ENCODE measurements at regions not wholly inside any gene's neighbourhood (a gene's known extent, or its start where the extent isn't known, plus 50 kb on each side); places are given as distances from the start of the nearest gene placed in this dataset.

- TF ChIP-seq SUZ12 (IDR thresholded peaks at IDR 0.05; ENCODE audit: low read length) (no peak), RFX5 (IDR thresholded peaks at IDR 0.05; ENCODE audit: borderline replicate concordance, low read depth, low read length) (no peak), RXRA (IDR thresholded peaks at IDR 0.05; ENCODE audit: insufficient read depth, low read depth, low read length) (no peak)
These were observed 317.5 kb upstream of the OR4E1 start (continued) for GRCh38 chr14:21991130-21991529.
